C4-2B (cell line): ENCODE measurements at regions not wholly inside any gene's neighbourhood (a gene's known extent, or its start where the extent isn't known, plus 50 kb on each side); places are given as distances from the start of the nearest gene placed in this dataset.
A peak's percentile ranks its signal among the peaks of the same experiment; 100 is the strongest.

Experiments
- H3K27ac ChIP-seq: fragments of 450-650 bp; 2 replicates; pipeline ENCODE4 v1.5.1; 2017
- ZFX ChIP-seq: fragments of 450-650 bp; IDR thresholded peaks from 2 replicates; pipeline ENCODE4 v1.6.1; 2017
- TF ChIP-seq, protein P1 (sequence below): fragments of 450-650 bp; conservative IDR thresholded peaks from 2 replicates; pipeline ENCODE4 v1.5.1; 2017; ENCODE audit warnings: mild to moderate bottlenecking

DNA sequence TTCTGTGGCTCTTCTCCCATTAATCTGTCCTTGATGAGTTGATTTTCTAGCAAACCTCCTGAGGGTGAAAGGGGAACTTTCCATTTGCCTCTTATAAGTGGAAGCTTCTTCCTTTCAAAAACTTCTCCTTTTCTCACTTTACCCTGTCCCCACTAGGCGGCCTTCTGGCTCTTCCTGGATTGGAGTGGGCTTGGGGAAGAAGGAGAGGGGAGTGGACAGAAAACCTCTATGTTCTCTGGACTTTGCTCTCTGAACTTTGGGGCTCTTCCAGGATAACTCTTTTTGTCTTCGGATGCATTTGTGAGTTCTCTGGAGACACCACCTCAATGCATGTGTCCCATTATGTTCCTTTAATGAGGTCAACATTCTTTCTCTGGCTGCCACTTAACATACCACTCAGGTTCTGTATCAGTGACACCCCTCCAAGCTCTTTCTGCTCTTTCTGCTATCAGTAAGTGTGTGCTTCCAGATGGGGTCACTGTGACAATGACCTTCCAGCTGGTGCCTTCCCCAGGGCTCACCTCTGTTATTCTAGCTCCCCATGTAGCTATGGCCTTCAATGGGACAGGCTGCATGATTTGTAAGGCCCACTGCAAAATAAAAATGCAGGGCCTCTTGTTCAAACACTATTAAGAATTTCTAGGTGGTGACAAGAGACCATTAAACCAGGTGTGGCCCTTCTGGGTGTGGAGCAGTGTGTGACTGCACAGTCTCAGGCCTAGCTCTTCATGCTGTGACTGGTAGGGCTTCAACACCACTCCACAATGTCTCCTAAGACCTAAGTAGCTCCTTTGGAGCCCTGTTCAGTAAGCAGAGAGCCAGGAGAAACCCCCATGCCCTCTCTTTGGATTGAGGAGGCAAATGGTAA lies 389.2 kb downstream of the EFNB2 start:
- TF ChIP-seq, protein P1, sequence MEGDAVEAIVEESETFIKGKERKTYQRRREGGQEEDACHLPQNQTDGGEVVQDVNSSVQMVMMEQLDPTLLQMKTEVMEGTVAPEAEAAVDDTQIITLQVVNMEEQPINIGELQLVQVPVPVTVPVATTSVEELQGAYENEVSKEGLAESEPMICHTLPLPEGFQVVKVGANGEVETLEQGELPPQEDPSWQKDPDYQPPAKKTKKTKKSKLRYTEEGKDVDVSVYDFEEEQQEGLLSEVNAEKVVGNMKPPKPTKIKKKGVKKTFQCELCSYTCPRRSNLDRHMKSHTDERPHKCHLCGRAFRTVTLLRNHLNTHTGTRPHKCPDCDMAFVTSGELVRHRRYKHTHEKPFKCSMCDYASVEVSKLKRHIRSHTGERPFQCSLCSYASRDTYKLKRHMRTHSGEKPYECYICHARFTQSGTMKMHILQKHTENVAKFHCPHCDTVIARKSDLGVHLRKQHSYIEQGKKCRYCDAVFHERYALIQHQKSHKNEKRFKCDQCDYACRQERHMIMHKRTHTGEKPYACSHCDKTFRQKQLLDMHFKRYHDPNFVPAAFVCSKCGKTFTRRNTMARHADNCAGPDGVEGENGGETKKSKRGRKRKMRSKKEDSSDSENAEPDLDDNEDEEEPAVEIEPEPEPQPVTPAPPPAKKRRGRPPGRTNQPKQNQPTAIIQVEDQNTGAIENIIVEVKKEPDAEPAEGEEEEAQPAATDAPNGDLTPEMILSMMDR, result no peak
- TF ChIP-seq ZFX, result no peak
- peak overlapping the region; percentile 73; the same call in 1 of the 2 replicates for H3K27ac ChIP-seq

DNA sequence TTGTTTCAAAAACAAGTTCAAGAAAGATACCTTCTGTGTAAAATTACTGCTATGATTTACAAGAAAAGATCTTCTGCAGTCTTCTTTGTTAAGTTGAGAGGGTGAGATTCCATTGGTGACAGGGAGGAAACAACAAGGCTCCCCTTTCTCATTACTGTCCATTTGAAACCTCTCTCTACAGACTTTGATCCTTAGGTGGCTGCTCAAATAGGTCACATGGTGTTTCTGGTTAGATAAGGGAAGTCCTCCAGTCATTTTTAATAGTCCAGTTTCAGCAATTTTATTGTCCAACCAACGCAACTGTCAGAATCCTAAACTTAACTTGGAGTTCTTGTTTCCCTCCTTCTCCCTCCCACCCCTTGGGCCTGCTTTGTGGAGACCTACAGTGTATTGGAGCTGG lies 390.4 kb downstream of the EFNB2 start:
- TF ChIP-seq ZFX, result no peak
- TF ChIP-seq, protein P1, result no peak
- peak overlapping the region; percentile 73; the same call in 1 of the 2 replicates for H3K27ac ChIP-seq

DNA sequence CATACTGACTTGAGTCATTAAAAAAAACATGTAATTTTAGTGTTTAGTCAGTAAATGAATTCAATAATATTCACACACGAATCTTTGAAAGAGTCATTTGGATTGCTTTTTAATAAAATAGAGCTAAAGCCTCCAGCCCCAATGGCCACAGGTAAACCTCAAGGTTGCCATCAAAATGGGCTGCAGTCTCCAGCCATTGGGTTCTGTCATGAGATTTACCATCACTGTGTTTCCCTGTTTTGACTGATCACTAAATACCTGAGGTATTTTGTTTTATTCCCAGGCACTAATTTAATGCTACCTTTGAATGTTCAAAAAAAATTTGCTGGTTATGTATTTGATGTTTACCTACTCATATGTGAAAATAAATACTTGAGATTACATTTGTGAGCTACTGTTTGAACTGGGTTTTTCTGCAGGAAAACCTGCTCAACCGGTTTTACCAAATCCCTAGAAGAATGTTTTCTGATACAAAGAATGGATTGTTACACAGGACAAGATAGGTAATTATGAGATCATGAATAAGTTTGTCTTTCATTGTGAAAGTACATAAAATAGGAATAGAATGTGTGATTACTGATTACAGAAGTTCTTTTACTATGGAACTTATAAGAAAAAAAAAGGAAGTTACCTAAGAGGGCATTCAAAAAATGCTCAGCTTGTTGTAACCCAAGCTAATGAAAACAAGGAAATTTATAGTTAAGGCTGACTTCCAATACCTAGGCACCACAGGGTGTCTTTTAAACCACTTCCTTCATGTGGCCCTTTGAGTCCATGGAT lies 391.3 kb downstream of the EFNB2 start:
- H3K27ac ChIP-seq, result peak overlapping the region; percentile 51; the same call in 1 of the 2 replicates
- TF ChIP-seq, protein P1, result no peak
- TF ChIP-seq ZFX, result no peak

GRCh38 chr13:106143392-106143791 lies 392.1 kb downstream of the EFNB2 start:
- no peak for TF ChIP-seq ZFX
- TF ChIP-seq, protein P1, result no peak

DNA sequence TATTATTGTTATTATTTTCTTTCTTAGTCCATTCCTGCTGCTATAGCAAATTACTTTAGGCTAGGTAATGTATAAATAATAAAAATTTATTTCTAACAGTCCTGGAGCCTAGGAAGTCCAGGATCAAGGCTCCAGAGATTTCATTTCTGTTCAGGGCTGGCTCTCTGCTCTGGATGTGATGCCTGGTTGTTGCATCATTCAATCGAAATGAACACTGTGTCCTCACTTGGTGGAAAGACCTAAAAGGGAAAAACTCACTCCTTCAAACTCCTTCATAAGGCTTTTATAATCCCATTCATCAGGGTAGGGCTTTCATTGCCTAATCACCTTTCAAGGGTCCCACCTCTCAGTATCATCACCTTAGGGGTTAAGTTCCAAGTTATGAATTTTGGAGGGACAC lies 395.0 kb downstream of the EFNB2 start:
- no peak for TF ChIP-seq ZFX
- TF ChIP-seq, protein P1, result no peak
- no peak overlapping the region for H3K27ac ChIP-seq

More at GRCh38 chr13:106143392-106143791, 392.1 kb downstream of the EFNB2 start:
- H3K27ac ChIP-seq, result no peak overlapping the region

GRCh38 chr13:106139942-106140341 lies 395.5 kb downstream of the EFNB2 start:
- no peak for TF ChIP-seq ZFX
- TF ChIP-seq, protein P1, result no peak
- no peak overlapping the region for H3K27ac ChIP-seq

DNA sequence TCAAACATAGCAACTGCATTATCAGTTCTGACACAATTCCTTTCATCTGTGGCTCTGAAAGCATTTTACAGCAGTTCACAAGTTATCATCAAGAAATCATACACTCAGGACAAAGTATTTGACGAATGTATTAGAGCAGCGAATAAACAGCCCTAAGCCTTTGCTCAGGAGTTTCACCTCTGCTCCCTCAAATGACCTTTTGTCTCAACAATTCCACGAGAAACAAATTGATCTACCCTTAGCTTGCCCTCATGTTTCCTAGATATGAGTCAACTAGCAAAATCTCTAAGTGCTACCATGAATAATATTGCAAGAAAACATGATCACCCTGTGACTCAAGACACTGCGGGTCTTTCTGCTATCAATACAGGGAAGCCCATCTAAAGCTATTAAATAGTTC lies 396.1 kb downstream of the EFNB2 start:
- no peak overlapping the region for H3K27ac ChIP-seq
- TF ChIP-seq, protein P1, result no peak
- TF ChIP-seq ZFX, result no peak
